ENCODE measurements at regions not wholly inside any gene's neighbourhood (a gene's known extent, or its start where the extent isn't known, plus 50 kb on each side); places are given as distances from the start of the nearest gene placed in this dataset.

DNA sequence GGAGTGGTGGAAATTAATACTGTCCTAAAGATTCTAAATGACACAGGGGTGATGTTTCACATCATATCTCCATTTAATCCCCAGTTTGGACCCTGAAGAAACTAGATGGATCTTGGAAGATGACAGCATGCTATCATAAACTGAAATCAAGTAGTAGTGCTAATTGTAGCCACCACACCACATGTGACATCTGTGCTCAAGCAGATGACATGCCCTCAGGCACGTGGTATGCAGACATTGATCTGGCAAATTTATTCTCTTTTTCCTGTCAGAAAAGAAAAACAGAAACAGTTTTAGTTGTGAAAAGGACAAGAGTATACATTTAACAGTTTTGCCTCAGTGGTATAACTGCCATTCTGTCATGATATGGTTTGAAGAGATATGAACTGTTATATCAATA is 52.9 kb upstream of the PGR start:
- Histone ChIP-seq H3K4me3 (no peak overlapping the region), H2AFZ (no peak overlapping the region), H4K20me1 (replicated peaks; ENCODE audit: insufficient read depth) (no peaks in the 10 kb centered on the region), H3K4me1 (ENCODE audit: insufficient read depth) (no peaks in the 10 kb centered on the region), H3K27me3 (ENCODE audit: insufficient read depth) (no peaks in the 10 kb centered on the region), H3F3A (replicated peaks; ENCODE audit: low read depth) (no peaks in the 10 kb centered on the region), H3K27ac (ENCODE audit: low read depth) (no peak overlapping the region), H3K4me2 (no peak overlapping the region), H3K36me3 (ENCODE audit: insufficient read depth) (no peaks in the 10 kb centered on the region), H3K79me2 (replicated peaks; ENCODE audit: insufficient read depth) (no peaks in the 10 kb centered on the region), H3K9me2 (ENCODE audit: insufficient read depth) (no peaks in the 10 kb centered on the region)
- no peak overlapping the region for H3K27ac Mint-ChIP-seq
- no peak for ATAC-seq
- H3K36me3 Mint-ChIP-seq (ENCODE audit: low read depth) = no peaks in the 10 kb centered on the region
- no peaks in the 10 kb centered on the region for H3K9me3 Mint-ChIP-seq
- DNase-seq (ENCODE audit: low spot score) = no peak
- H3K27me3 Mint-ChIP-seq (ENCODE audit: insufficient read depth, low read depth, poor library complexity) = no peaks in the 10 kb centered on the region
- TF ChIP-seq EZH2phosphoT487 (IDR thresholded peaks at IDR 0.05; ENCODE audit: unreplicated experiment) (no peak), NANOG (IDR thresholded peaks at IDR 0.05; ENCODE audit: borderline replicate concordance) (no peak), CREB1 (CRISPR knock-in tag; IDR thresholded peaks at IDR 0.05; ENCODE audit: low read depth) (no peak), EZH2 (IDR thresholded peaks at IDR 0.05; ENCODE audit: low read depth, unreplicated experiment) (no peak), STAT1 (IDR thresholded peaks at IDR 0.05; ENCODE audit: unreplicated experiment) (no peak), ZNF331 (CRISPR knock-in tag; IDR thresholded peaks at IDR 0.05; ENCODE audit: low read depth) (no peak), ZNF114 (CRISPR knock-in tag; IDR thresholded peaks at IDR 0.05) (no peak), JUNB (IDR thresholded peaks at IDR 0.05; ENCODE audit: unreplicated experiment) (no peak), POLR2AphosphoS5 (IDR thresholded peaks at IDR 0.05; ENCODE audit: low read depth) (no peak)
- TF ChIP-seq, protein P1, sequence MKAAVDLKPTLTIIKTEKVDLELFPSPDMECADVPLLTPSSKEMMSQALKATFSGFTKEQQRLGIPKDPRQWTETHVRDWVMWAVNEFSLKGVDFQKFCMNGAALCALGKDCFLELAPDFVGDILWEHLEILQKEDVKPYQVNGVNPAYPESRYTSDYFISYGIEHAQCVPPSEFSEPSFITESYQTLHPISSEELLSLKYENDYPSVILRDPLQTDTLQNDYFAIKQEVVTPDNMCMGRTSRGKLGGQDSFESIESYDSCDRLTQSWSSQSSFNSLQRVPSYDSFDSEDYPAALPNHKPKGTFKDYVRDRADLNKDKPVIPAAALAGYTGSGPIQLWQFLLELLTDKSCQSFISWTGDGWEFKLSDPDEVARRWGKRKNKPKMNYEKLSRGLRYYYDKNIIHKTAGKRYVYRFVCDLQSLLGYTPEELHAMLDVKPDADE (IDR thresholded peaks at IDR 0.05) = no peak
- TF ChIP-seq, protein P2, sequence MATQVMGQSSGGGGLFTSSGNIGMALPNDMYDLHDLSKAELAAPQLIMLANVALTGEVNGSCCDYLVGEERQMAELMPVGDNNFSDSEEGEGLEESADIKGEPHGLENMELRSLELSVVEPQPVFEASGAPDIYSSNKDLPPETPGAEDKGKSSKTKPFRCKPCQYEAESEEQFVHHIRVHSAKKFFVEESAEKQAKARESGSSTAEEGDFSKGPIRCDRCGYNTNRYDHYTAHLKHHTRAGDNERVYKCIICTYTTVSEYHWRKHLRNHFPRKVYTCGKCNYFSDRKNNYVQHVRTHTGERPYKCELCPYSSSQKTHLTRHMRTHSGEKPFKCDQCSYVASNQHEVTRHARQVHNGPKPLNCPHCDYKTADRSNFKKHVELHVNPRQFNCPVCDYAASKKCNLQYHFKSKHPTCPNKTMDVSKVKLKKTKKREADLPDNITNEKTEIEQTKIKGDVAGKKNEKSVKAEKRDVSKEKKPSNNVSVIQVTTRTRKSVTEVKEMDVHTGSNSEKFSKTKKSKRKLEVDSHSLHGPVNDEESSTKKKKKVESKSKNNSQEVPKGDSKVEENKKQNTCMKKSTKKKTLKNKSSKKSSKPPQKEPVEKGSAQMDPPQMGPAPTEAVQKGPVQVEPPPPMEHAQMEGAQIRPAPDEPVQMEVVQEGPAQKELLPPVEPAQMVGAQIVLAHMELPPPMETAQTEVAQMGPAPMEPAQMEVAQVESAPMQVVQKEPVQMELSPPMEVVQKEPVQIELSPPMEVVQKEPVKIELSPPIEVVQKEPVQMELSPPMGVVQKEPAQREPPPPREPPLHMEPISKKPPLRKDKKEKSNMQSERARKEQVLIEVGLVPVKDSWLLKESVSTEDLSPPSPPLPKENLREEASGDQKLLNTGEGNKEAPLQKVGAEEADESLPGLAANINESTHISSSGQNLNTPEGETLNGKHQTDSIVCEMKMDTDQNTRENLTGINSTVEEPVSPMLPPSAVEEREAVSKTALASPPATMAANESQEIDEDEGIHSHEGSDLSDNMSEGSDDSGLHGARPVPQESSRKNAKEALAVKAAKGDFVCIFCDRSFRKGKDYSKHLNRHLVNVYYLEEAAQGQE (IDR thresholded peaks at IDR 0.05; ENCODE audit: unreplicated experiment) = no peak
- TF ChIP-seq, protein P3, sequence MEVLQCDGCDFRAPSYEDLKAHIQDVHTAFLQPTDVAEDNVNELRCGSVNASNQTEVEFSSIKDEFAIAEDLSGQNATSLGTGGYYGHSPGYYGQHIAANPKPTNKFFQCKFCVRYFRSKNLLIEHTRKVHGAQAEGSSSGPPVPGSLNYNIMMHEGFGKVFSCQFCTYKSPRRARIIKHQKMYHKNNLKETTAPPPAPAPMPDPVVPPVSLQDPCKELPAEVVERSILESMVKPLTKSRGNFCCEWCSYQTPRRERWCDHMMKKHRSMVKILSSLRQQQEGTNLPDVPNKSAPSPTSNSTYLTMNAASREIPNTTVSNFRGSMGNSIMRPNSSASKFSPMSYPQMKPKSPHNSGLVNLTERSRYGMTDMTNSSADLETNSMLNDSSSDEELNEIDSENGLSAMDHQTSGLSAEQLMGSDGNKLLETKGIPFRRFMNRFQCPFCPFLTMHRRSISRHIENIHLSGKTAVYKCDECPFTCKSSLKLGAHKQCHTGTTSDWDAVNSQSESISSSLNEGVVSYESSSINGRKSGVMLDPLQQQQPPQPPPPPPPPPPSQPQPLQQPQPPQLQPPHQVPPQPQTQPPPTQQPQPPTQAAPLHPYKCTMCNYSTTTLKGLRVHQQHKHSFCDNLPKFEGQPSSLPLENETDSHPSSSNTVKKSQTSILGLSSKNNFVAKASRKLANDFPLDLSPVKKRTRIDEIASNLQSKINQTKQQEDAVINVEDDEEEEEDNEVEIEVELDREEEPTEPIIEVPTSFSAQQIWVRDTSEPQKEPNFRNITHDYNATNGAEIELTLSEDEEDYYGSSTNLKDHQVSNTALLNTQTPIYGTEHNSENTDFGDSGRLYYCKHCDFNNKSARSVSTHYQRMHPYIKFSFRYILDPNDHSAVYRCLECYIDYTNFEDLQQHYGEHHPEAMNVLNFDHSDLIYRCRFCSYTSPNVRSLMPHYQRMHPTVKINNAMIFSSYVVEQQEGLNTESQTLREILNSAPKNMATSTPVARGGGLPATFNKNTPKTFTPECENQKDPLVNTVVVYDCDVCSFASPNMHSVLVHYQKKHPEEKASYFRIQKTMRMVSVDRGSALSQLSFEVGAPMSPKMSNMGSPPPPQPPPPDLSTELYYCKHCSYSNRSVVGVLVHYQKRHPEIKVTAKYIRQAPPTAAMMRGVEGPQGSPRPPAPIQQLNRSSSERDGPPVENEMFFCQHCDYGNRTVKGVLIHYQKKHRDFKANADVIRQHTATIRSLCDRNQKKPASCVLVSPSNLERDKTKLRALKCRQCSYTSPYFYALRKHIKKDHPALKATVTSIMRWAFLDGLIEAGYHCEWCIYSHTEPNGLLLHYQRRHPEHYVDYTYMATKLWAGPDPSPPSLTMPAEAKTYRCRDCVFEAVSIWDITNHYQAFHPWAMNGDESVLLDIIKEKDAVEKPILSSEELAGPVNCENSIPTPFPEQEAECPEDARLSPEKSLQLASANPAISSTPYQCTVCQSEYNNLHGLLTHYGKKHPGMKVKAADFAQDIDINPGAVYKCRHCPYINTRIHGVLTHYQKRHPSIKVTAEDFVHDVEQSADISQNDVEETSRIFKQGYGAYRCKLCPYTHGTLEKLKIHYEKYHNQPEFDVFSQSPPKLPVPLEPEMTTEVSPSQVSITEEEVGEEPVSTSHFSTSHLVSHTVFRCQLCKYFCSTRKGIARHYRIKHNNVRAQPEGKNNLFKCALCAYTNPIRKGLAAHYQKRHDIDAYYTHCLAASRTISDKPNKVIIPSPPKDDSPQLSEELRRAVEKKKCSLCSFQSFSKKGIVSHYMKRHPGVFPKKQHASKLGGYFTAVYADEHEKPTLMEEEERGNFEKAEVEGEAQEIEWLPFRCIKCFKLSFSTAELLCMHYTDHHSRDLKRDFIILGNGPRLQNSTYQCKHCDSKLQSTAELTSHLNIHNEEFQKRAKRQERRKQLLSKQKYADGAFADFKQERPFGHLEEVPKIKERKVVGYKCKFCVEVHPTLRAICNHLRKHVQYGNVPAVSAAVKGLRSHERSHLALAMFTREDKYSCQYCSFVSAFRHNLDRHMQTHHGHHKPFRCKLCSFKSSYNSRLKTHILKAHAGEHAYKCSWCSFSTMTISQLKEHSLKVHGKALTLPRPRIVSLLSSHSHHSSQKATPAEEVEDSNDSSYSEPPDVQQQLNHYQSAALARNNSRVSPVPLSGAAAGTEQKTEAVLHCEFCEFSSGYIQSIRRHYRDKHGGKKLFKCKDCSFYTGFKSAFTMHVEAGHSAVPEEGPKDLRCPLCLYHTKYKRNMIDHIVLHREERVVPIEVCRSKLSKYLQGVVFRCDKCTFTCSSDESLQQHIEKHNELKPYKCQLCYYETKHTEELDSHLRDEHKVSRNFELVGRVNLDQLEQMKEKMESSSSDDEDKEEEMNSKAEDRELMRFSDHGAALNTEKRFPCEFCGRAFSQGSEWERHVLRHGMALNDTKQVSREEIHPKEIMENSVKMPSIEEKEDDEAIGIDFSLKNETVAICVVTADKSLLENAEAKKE (CRISPR knock-in tag; IDR thresholded peaks at IDR 0.05) = no peak
- TF ChIP-seq, protein P4, sequence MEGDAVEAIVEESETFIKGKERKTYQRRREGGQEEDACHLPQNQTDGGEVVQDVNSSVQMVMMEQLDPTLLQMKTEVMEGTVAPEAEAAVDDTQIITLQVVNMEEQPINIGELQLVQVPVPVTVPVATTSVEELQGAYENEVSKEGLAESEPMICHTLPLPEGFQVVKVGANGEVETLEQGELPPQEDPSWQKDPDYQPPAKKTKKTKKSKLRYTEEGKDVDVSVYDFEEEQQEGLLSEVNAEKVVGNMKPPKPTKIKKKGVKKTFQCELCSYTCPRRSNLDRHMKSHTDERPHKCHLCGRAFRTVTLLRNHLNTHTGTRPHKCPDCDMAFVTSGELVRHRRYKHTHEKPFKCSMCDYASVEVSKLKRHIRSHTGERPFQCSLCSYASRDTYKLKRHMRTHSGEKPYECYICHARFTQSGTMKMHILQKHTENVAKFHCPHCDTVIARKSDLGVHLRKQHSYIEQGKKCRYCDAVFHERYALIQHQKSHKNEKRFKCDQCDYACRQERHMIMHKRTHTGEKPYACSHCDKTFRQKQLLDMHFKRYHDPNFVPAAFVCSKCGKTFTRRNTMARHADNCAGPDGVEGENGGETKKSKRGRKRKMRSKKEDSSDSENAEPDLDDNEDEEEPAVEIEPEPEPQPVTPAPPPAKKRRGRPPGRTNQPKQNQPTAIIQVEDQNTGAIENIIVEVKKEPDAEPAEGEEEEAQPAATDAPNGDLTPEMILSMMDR (conservative IDR thresholded peaks at IDR 0.05; ENCODE audit: low read depth in 2 of 2) = no peak
- H3K4me1 Mint-ChIP-seq = no peaks in the 10 kb centered on the region
- no peak overlapping the region for H3K4me3 Mint-ChIP-seq

All from GM23338 (cell line).